NT2/D1 (cell line): ENCODE measurements at regions not wholly inside any gene's neighbourhood (a gene's known extent, or its start where the extent isn't known, plus 50 kb on each side); places are given as distances from the start of the nearest gene placed in this dataset.

ENCODE experiments used
- SUZ12 ChIP-seq: IDR thresholded peaks from 2 replicates; pipeline ENCODE4 v1.6.1; 2011; ENCODE audit not compliant: insufficient read length, insufficient read depth; ENCODE audit errors: extremely low read depth
- YY1 ChIP-seq: IDR thresholded peaks from 2 replicates; pipeline ENCODE4 v1.6.1; 2011; ENCODE audit not compliant: insufficient read length, insufficient read depth
- ZNF274 ChIP-seq: IDR thresholded peaks from 2 replicates; pipeline ENCODE4 v1.6.1; 2011; ENCODE audit warnings: mild to moderate bottlenecking, low read depth, low read length

DNA sequence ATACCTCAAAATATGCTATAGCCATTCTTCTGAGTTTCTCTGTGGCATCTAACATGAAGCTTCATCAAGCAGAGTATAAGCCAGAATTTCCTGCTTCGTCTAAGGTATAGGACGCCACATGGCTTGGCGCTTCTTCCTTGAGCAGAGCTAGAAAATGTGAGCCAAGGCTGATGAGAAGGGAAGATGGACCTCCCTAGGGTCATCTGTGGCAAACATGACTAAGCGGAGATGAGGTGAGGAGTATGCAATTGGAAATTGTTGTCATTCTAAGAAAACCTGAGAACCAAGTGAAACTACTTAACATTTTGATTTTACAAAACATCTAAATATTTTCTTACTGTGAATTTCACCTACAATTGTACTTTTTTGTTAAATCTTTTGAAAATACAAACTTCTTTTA, 466.5 kb downstream of the PSAT1 start:
- TF ChIP-seq ZNF274 (no peak), SUZ12 (no peak), YY1 (no peak)
